ENCODE measurements at regions not wholly inside any gene's neighbourhood (a gene's known extent, or its start where the extent isn't known, plus 50 kb on each side); places are given as distances from the start of the nearest gene placed in this dataset.

- TF ChIP-seq CTCF (IDR thresholded peaks at IDR 0.05) = no peak
Measured at GRCh38 chr7:48992816-48993215, 68.5 kb downstream of the CDC14C start.

- peak; percentile 89 for TF ChIP-seq CTCF (IDR thresholded peaks at IDR 0.05)
Measured at GRCh38 chr7:49001610-49002033, 77.3 kb downstream of the CDC14C start.

GRCh38 chr7:49010717-49011116 is 86.4 kb downstream of the CDC14C start:
- TF ChIP-seq CTCF (IDR thresholded peaks at IDR 0.05) = no peak

GRCh38 chr7:49014870-49015269 is 90.5 kb downstream of the CDC14C start:
- TF ChIP-seq CTCF (IDR thresholded peaks at IDR 0.05) = no peak

- no peak for TF ChIP-seq CTCF (IDR thresholded peaks at IDR 0.05)
Measured at GRCh38 chr7:49020145-49020544, 95.8 kb downstream of the CDC14C start.

- no peak for TF ChIP-seq CTCF (IDR thresholded peaks at IDR 0.05)
Measured at GRCh38 chr7:49022448-49022847, 98.1 kb downstream of the CDC14C start.

- no peak for TF ChIP-seq CTCF (IDR thresholded peaks at IDR 0.05)
Measured at GRCh38 chr7:49023345-49024328, 99.3 kb downstream of the CDC14C start.
